GM23338 (cell line): ENCODE measurements at regions not wholly inside any gene's neighbourhood (a gene's known extent, or its start where the extent isn't known, plus 50 kb on each side); places are given as distances from the start of the nearest gene placed in this dataset.

Source experiments
- ETS1 ChIP-seq: IDR thresholded peaks from 2 replicates; pipeline ENCODE4 v1.6.1; 2016; ENCODE audit warnings: antibody characterized with exemption
- EZH2phosphoT487 ChIP-seq: fragments of 200-600 bp; sonication (generic); IDR thresholded peaks from one replicate; pipeline ENCODE4 v1.8.1; 2018; ENCODE audit warnings: antibody characterized with exemption; ENCODE audit not compliant: unreplicated experiment
- JUNB ChIP-seq: IDR thresholded peaks from one replicate; pipeline ENCODE4 v1.6.1; 2016; ENCODE audit warnings: antibody characterized with exemption; ENCODE audit not compliant: unreplicated experiment
- POLR2AphosphoS5 ChIP-seq: IDR thresholded peaks from 2 replicates; pipeline ENCODE4 v1.6.1; 2016; ENCODE audit warnings: antibody characterized with exemption, low read depth
- REST ChIP-seq: IDR thresholded peaks from one replicate; pipeline ENCODE4 v1.6.1; 2018; ENCODE audit warnings: antibody characterized with exemption; ENCODE audit not compliant: unreplicated experiment
- STAT1 ChIP-seq: IDR thresholded peaks from one replicate; pipeline ENCODE4 v1.6.1; 2016; ENCODE audit warnings: antibody characterized with exemption; ENCODE audit not compliant: unreplicated experiment
- ZNF114 ChIP-seq: fragments of 250-450 bp; sonication (Bioruptor Pico); IDR thresholded peaks from 2 replicates; pipeline ENCODE4 v1.5.0; 2020; ENCODE audit warnings: mild to moderate bottlenecking, moderate library complexity
- ZNF331 ChIP-seq: fragments of 250-450 bp; sonication (Bioruptor Pico); IDR thresholded peaks from 2 replicates; pipeline ENCODE4 v1.5.0; 2020; ENCODE audit warnings: low read depth, mild to moderate bottlenecking, moderate library complexity
- ZNF462 ChIP-seq: fragments of 250-450 bp; sonication (Bioruptor Pico); IDR thresholded peaks from 2 replicates; pipeline ENCODE4 v1.5.0; 2020; ENCODE audit warnings: mild to moderate bottlenecking, moderate library complexity

GRCh38 chr10:125495386-125495785 is 187.6 kb downstream of the TEX36 start (continued):
- TF ChIP-seq ZNF462 (CRISPR knock-in tag) (no peak), ZNF114 (CRISPR knock-in tag) (no peak), EZH2phosphoT487 (no peak), JUNB (no peak), ETS1 (no peak), ZNF331 (CRISPR knock-in tag) (no peak), POLR2AphosphoS5 (no peak), REST (no peak), STAT1 (no peak)
